Transverse colon (tissue), 4 donors: ENCODE measurements at regions not wholly inside any gene's neighbourhood (a gene's known extent, or its start where the extent isn't known, plus 50 kb on each side); places are given as distances from the start of the nearest gene placed in this dataset.

Experiments
- DNase-seq: peaks from one replicate; pipeline ENCODE4 v3.0.0-alpha.2; 2019
- H3K27ac ChIP-seq, 4 donors: fragments of 200-600 bp; sonication (generic); 2 replicates each; pipeline ENCODE4 v1.5.1; 2016 to 2018; ENCODE audit warnings: inconsistent platforms in 4 of 4
- H3K27me3 ChIP-seq: fragments of 200-600 bp; sonication (generic); 2 replicates; pipeline ENCODE4 v1.5.1; 2017; ENCODE audit warnings: inconsistent platforms
- H3K36me3 ChIP-seq, 4 donors: fragments of 200-600 bp; sonication (generic); 2 replicates each; pipeline ENCODE4 v1.5.1; 2017 to 2019; ENCODE audit warnings: inconsistent platforms in 4 of 4
- H3K4me1 ChIP-seq, 4 donors: fragments of 200-600 bp; sonication (generic); 2 replicates each; pipeline ENCODE4 v1.5.1; 2017 to 2020; ENCODE audit warnings: inconsistent platforms in 4 of 4
- H3K4me3 ChIP-seq, 4 donors: fragments of 200-600 bp; sonication (generic); 1 replicate in 1 of 4; 2 replicates in 3 of 4; pipeline versions ENCODE4 v1.5.1 to v1.6.1; 2017 to 2019; ENCODE audit warnings: inconsistent platforms in 4 of 4
- H3K9me3 ChIP-seq, 2 donors: fragments of 200-600 bp; sonication (generic); 2 replicates each; pipeline ENCODE4 v1.5.1; 2017 to 2019; ENCODE audit warnings: inconsistent platforms in 2 of 2
- CTCF ChIP-seq, 5 experiments: fragments of 200-600 bp in 3 of 5; fragments of 450-650 bp in 2 of 5; sonication (generic) in 3 of 5; IDR thresholded peaks; 1 replicate in 2 of 5; 2 replicates in 3 of 5; pipeline ENCODE4 v1.5.1; 2016 to 2017; ENCODE audit warnings: antibody characterized with exemption in 5 of 5, inconsistent platforms in 3 of 5, mild to moderate bottlenecking in 2 of 5, moderate library complexity in 1 of 5
- EP300 ChIP-seq: sonication (generic); formaldehyde crosslinking; IDR thresholded peaks from one replicate; pipeline ENCODE4 v1.6.1; 2017; ENCODE audit warnings: antibody characterized with exemption, low read depth
- POLR2A ChIP-seq: fragments of 450-650 bp; IDR thresholded peaks from one replicate; pipeline ENCODE4 v1.6.1; 2016; ENCODE audit warnings: antibody characterized with exemption, mild to moderate bottlenecking, moderate library complexity
- POLR2AphosphoS5 ChIP-seq, 3 donors: sonication (generic); formaldehyde crosslinking; IDR thresholded peaks; one replicate each; pipeline ENCODE4 v1.6.1; 2016; ENCODE audit warnings: antibody characterized with exemption in 3 of 3
- WGBS, 2 donors: methylation state at CpG; one replicate each; pipeline ENCODE4 v1.1.5; 2018; ENCODE audit warnings: low coverage in 1 of 2; 5-methylcytosine and 5-hydroxymethylcytosine counted together
- in situ Hi-C, 4 donors: fragments of 200-750 bp; cut with MboI; loops; one replicate each; pipeline versions ENCODE4 v1.15.0 to v1.15.1; 2017; ENCODE audit warnings: low sequenced_read_pairs in 3 of 4, low pct_ligation_motif_present in 1 of 4, low pct_unique_long_range_greater_than_20kb in 1 of 4
- intact Hi-C: fragments of 100-400 bp; cut with DNase I; formaldehyde crosslinking; loops from one replicate; pipeline ENCODE4 v1.15.1; 2023; ENCODE audit warnings: low total_unique reads

- no peak for DNase-seq
- Histone ChIP-seq H3K4me3 (no peak overlapping the region), H3K4me1 (no peaks in the 10 kb centered on the region), H3K27ac (no peak overlapping the region), H3K27me3 (no peaks in the 10 kb centered on the region), H3K36me3 (no peaks in the 10 kb centered on the region), H3K9me3 (no peaks in the 10 kb centered on the region)
- no peak for TF ChIP-seq POLR2A
- WGBS, 2 donors = 79 to 88% methylated on average over 3 of the region's 3 CpGs
- intact Hi-C loops = no loop called here
- in situ Hi-C loops = no loop called here
Observed at GRCh38 chr6:2384528-2384927, 139.1 kb upstream of the GMDS start.

- 62 to 73% methylated on average over 16 to 18 of the region's 18 CpGs for WGBS, 2 donors
- in situ Hi-C loops = no loop called here
- Histone ChIP-seq H3K27me3 (no peaks in the 10 kb centered on the region), H3K4me3 (no peak overlapping the region), H3K36me3 (no peaks in the 10 kb centered on the region), H3K4me1 (peaks cover 0 to 6% (median 1%) of the 10 kb centered on the region in 4 donors), H3K27ac (no peak overlapping the region), H3K9me3 (no peaks in the 10 kb centered on the region)
- intact Hi-C loops = no loop called here
- no peak for DNase-seq
- TF ChIP-seq CTCF (IDR thresholded peaks at IDR 0.05) (no peak), EP300 (no peak), POLR2AphosphoS5 (IDR thresholded peaks at IDR 0.05) (no peak), POLR2A (no peak)
Observed at GRCh38 chr6:2381872-2382661, 136.7 kb upstream of the GMDS start.

- intact Hi-C loops = no loop called here
- in situ Hi-C loops = no loop called here
Observed at GRCh38 chr6:2378891-2379652, 133.7 kb upstream of the GMDS start.

GRCh38 chr6:2378046-2378657 is 132.7 kb upstream of the GMDS start:
- Histone ChIP-seq H3K9me3 (no peaks in the 10 kb centered on the region), H3K36me3 (no peaks in the 10 kb centered on the region), H3K4me1 (peaks cover 0 to 11% (median 2%) of the 10 kb centered on the region in 4 donors), H3K4me3 (no peak overlapping the region), H3K27ac (no peak overlapping the region), H3K27me3 (no peaks in the 10 kb centered on the region)
- in situ Hi-C loops = no loop called here
- intact Hi-C loops = no loop called here
- TF ChIP-seq CTCF (IDR thresholded peaks at IDR 0.05) (no peak), EP300 (no peak), POLR2A (no peak), POLR2AphosphoS5 (IDR thresholded peaks at IDR 0.05) (no peak)
- no peak for DNase-seq
- 66 to 75% methylated on average over 2 of the region's 2 CpGs for WGBS, 2 donors

More at GRCh38 chr6:2378891-2379652, 133.7 kb upstream of the GMDS start:
- Histone ChIP-seq H3K9me3 (no peaks in the 10 kb centered on the region), H3K4me3 (no peak overlapping the region), H3K27me3 (no peaks in the 10 kb centered on the region), H3K27ac (no peak overlapping the region), H3K4me1 (peaks cover 0 to 11% (median 2%) of the 10 kb centered on the region in 4 donors), H3K36me3 (no peaks in the 10 kb centered on the region)
- TF ChIP-seq POLR2A = no peak
- WGBS, 2 donors = 69 to 75% methylated on average over 7 to 9 of the region's 9 CpGs
- no peak for DNase-seq
